Hindlimb muscle (tissue), 1 donor: ENCODE measurements at regions not wholly inside any gene's neighbourhood (a gene's known extent, or its start where the extent isn't known, plus 50 kb on each side); places are given as distances from the start of the nearest gene placed in this dataset.
A peak's percentile ranks its signal among the peaks of the same experiment; 100 is the strongest.
"Not testable (repeated sequence)": the region's sequence is repeated elsewhere in the genome, so short reads cannot be mapped to it uniquely, and the experiment has no call there.

ENCODE experiments used
- DNase-seq: peaks from one replicate; pipeline ENCODE4 v3.0.0-alpha.2; 2013

GRCh38 chr1:96466842-96467241, 254.7 kb upstream of the PTBP2 start:
- no peak for DNase-seq

GRCh38 chr1:96469726-96470125, 251.9 kb upstream of the PTBP2 start:
- not testable (repeated sequence) for DNase-seq

GRCh38 chr1:96472471-96472870, 249.1 kb upstream of the PTBP2 start:
- no peak for DNase-seq

GRCh38 chr1:96473791-96474434, 247.7 kb upstream of the PTBP2 start:
- no peak for DNase-seq

- no peak for DNase-seq
Measured at GRCh38 chr1:96474985-96475743, 246.4 kb upstream of the PTBP2 start.

GRCh38 chr1:96475903-96476302, 245.7 kb upstream of the PTBP2 start:
- DNase-seq: no peak

- no peak for DNase-seq
Measured at GRCh38 chr1:96478228-96478627, 243.4 kb upstream of the PTBP2 start.

- no peak for DNase-seq
Measured at GRCh38 chr1:96481409-96481808, 240.2 kb upstream of the PTBP2 start.

GRCh38 chr1:96482616-96483015, 239.0 kb upstream of the PTBP2 start:
- DNase-seq: no peak

GRCh38 chr1:96487394-96487793, 234.2 kb upstream of the PTBP2 start:
- DNase-seq: no peak

- DNase-seq: peak; percentile 46
Measured at GRCh38 chr1:96487971-96488370, 233.6 kb upstream of the PTBP2 start.

GRCh38 chr1:96488777-96489176, 232.8 kb upstream of the PTBP2 start:
- no peak for DNase-seq

GRCh38 chr1:96492236-96492635, 229.3 kb upstream of the PTBP2 start:
- no peak for DNase-seq

- DNase-seq: no peak
Measured at GRCh38 chr1:96498744-96499340, 222.7 kb upstream of the PTBP2 start.

GRCh38 chr1:96508233-96508632, 213.4 kb upstream of the PTBP2 start:
- DNase-seq: no peak

GRCh38 chr1:96509339-96509738, 212.2 kb upstream of the PTBP2 start:
- DNase-seq: no peak

GRCh38 chr1:96509951-96510350, 211.6 kb upstream of the PTBP2 start:
- no peak for DNase-seq

GRCh38 chr1:96510391-96510790, 211.2 kb upstream of the PTBP2 start:
- no peak for DNase-seq

- no peak for DNase-seq
Measured at GRCh38 chr1:96510911-96511310, 210.7 kb upstream of the PTBP2 start.

GRCh38 chr1:96513136-96513535, 208.4 kb upstream of the PTBP2 start:
- no peak for DNase-seq

- no peak for DNase-seq
Measured at GRCh38 chr1:96515430-96515829, 206.2 kb upstream of the PTBP2 start.

GRCh38 chr1:96515925-96516324, 205.7 kb upstream of the PTBP2 start:
- DNase-seq: no peak

GRCh38 chr1:96519851-96520578, 201.6 kb upstream of the PTBP2 start:
- no peak for DNase-seq
